ENCODE measurements at regions not wholly inside any gene's neighbourhood (a gene's known extent, or its start where the extent isn't known, plus 50 kb on each side); places are given as distances from the start of the nearest gene placed in this dataset.
"Not testable (repeated sequence)": the region's sequence is repeated elsewhere in the genome, so short reads cannot be mapped to it uniquely, and the experiment has no call there.

- 74% methylated on average over 2 of the region's 7 CpGs for WGBS (ENCODE audit: insufficient coverage)
- H3K27me3 ChIP-seq (ENCODE audit: control insufficient read depth, insufficient read depth, low read length) = not testable (repeated sequence)
Observed at GRCh38 chr17:20727201-20727600, 147.7 kb downstream of the CDRT15L2 start.

GRCh38 chr17:20728181-20728580, 148.7 kb downstream of the CDRT15L2 start:
- Histone ChIP-seq H3K9me3 (ENCODE audit: control insufficient read depth, insufficient read depth, low read length) (no peaks in the 10 kb centered on the region), H3K36me3 (ENCODE audit: control insufficient read depth, insufficient read depth, low read length) (no peaks in the 10 kb centered on the region), H3K4me3 (ENCODE audit: low read depth, low read length) (no peak overlapping the region), H3K27me3 (ENCODE audit: control insufficient read depth, insufficient read depth, low read length) (no peaks in the 10 kb centered on the region), H3K27ac (ENCODE audit: low read depth, low read length) (no peak overlapping the region), H3K4me1 (ENCODE audit: control insufficient read depth, insufficient read depth, low read length) (no peaks in the 10 kb centered on the region)
- DNase-seq (ENCODE audit: low read depth in 4 of 6, low spot score in 6 of 6) = no peak
- no CpG with 5 or more reads among the region's 1 CpG for WGBS (ENCODE audit: insufficient coverage)

More at GRCh38 chr17:20727201-20727600, 147.7 kb downstream of the CDRT15L2 start:
- not testable (repeated sequence) for DNase-seq (ENCODE audit: low read depth in 4 of 6, low spot score in 6 of 6); H3K4me3 ChIP-seq (ENCODE audit: low read depth, low read length); H3K36me3 ChIP-seq (ENCODE audit: control insufficient read depth, insufficient read depth, low read length); H3K9me3 ChIP-seq (ENCODE audit: control insufficient read depth, insufficient read depth, low read length); H3K4me1 ChIP-seq (ENCODE audit: control insufficient read depth, insufficient read depth, low read length); H3K27ac ChIP-seq (ENCODE audit: low read depth, low read length)

- no CpG with 5 or more reads among the region's 6 CpGs for WGBS (ENCODE audit: insufficient coverage)
- H3K36me3 ChIP-seq (ENCODE audit: control insufficient read depth, insufficient read depth, low read length); H3K4me1 ChIP-seq (ENCODE audit: control insufficient read depth, insufficient read depth, low read length); H3K27me3 ChIP-seq (ENCODE audit: control insufficient read depth, insufficient read depth, low read length); H3K4me3 ChIP-seq (ENCODE audit: low read depth, low read length); DNase-seq (ENCODE audit: low read depth in 4 of 6, low spot score in 6 of 6); H3K27ac ChIP-seq (ENCODE audit: low read depth, low read length); H3K9me3 ChIP-seq (ENCODE audit: control insufficient read depth, insufficient read depth, low read length): not testable (repeated sequence)
Observed at GRCh38 chr17:20731131-20731530, 151.6 kb downstream of the CDRT15L2 start.

GRCh38 chr17:20733923-20734322, 154.4 kb downstream of the CDRT15L2 start:
- no peaks in the 10 kb centered on the region for H3K36me3 ChIP-seq (ENCODE audit: control insufficient read depth, insufficient read depth, low read length)
- H3K27me3 ChIP-seq (ENCODE audit: control insufficient read depth, insufficient read depth, low read length) = no peaks in the 10 kb centered on the region
- no peak for DNase-seq (ENCODE audit: low read depth in 4 of 6, low spot score in 6 of 6)
- no peak overlapping the region for H3K4me3 ChIP-seq (ENCODE audit: low read depth, low read length)
- no CpG with 5 or more reads among the region's 13 CpGs for WGBS (ENCODE audit: insufficient coverage)
- H3K27ac ChIP-seq (ENCODE audit: low read depth, low read length) = no peak overlapping the region
- H3K9me3 ChIP-seq (ENCODE audit: control insufficient read depth, insufficient read depth, low read length) = no peaks in the 10 kb centered on the region
- no peaks in the 10 kb centered on the region for H3K4me1 ChIP-seq (ENCODE audit: control insufficient read depth, insufficient read depth, low read length)

- H3K36me3 ChIP-seq (ENCODE audit: control insufficient read depth, insufficient read depth, low read length) = no peaks in the 10 kb centered on the region
- WGBS (ENCODE audit: insufficient coverage) = no CpG with 5 or more reads among the region's 3 CpGs
- DNase-seq (ENCODE audit: low read depth in 4 of 6, low spot score in 6 of 6) = no peak
- H3K4me1 ChIP-seq (ENCODE audit: control insufficient read depth, insufficient read depth, low read length) = no peaks in the 10 kb centered on the region
- H3K27me3 ChIP-seq (ENCODE audit: control insufficient read depth, insufficient read depth, low read length) = no peaks in the 10 kb centered on the region
- no peak overlapping the region for H3K27ac ChIP-seq (ENCODE audit: low read depth, low read length)
- no peak overlapping the region for H3K4me3 ChIP-seq (ENCODE audit: low read depth, low read length)
- H3K9me3 ChIP-seq (ENCODE audit: control insufficient read depth, insufficient read depth, low read length) = no peaks in the 10 kb centered on the region
Observed at GRCh38 chr17:20735796-20736195, 156.3 kb downstream of the CDRT15L2 start.

- H3K4me1 ChIP-seq (ENCODE audit: control insufficient read depth, insufficient read depth, low read length); DNase-seq (ENCODE audit: low read depth in 4 of 6, low spot score in 6 of 6); H3K9me3 ChIP-seq (ENCODE audit: control insufficient read depth, insufficient read depth, low read length); H3K36me3 ChIP-seq (ENCODE audit: control insufficient read depth, insufficient read depth, low read length); H3K4me3 ChIP-seq (ENCODE audit: low read depth, low read length); H3K27ac ChIP-seq (ENCODE audit: low read depth, low read length); H3K27me3 ChIP-seq (ENCODE audit: control insufficient read depth, insufficient read depth, low read length): not testable (repeated sequence)
- WGBS (ENCODE audit: insufficient coverage) = no CpG with 5 or more reads among the region's 7 CpGs
Observed at GRCh38 chr17:20737636-20738035, 158.1 kb downstream of the CDRT15L2 start.

- H3K9me3 ChIP-seq (ENCODE audit: control insufficient read depth, insufficient read depth, low read length) = no peaks in the 10 kb centered on the region
- H3K27ac ChIP-seq (ENCODE audit: low read depth, low read length) = no peak overlapping the region
- H3K4me1 ChIP-seq (ENCODE audit: control insufficient read depth, insufficient read depth, low read length) = no peaks in the 10 kb centered on the region
- no peak overlapping the region for H3K4me3 ChIP-seq (ENCODE audit: low read depth, low read length)
- no peaks in the 10 kb centered on the region for H3K36me3 ChIP-seq (ENCODE audit: control insufficient read depth, insufficient read depth, low read length)
- no peak for DNase-seq (ENCODE audit: low read depth in 4 of 6, low spot score in 6 of 6)
- H3K27me3 ChIP-seq (ENCODE audit: control insufficient read depth, insufficient read depth, low read length) = no peaks in the 10 kb centered on the region
- WGBS (ENCODE audit: insufficient coverage) = 85% methylated on average over 8 of the region's 8 CpGs
Observed at GRCh38 chr17:20771104-20771503, 191.6 kb downstream of the CDRT15L2 start.

GRCh38 chr17:20774472-20775135, 195.1 kb downstream of the CDRT15L2 start:
- no peak overlapping the region for H3K27ac ChIP-seq (ENCODE audit: low read depth, low read length)
- no peaks in the 10 kb centered on the region for H3K9me3 ChIP-seq (ENCODE audit: control insufficient read depth, insufficient read depth, low read length)
- DNase-seq (ENCODE audit: low read depth in 4 of 6, low spot score in 6 of 6) = peak in 1 of 6 donors; percentile 16
- no peak overlapping the region for H3K4me3 ChIP-seq (ENCODE audit: low read depth, low read length)
- H3K27me3 ChIP-seq (ENCODE audit: control insufficient read depth, insufficient read depth, low read length) = no peaks in the 10 kb centered on the region
- H3K4me1 ChIP-seq (ENCODE audit: control insufficient read depth, insufficient read depth, low read length) = no peaks in the 10 kb centered on the region
- no peaks in the 10 kb centered on the region for H3K36me3 ChIP-seq (ENCODE audit: control insufficient read depth, insufficient read depth, low read length)
- WGBS (ENCODE audit: insufficient coverage) = no CpG with 5 or more reads among the region's 4 CpGs

- Histone ChIP-seq H3K36me3 (ENCODE audit: control insufficient read depth, insufficient read depth, low read length) (no peaks in the 10 kb centered on the region), H3K27ac (ENCODE audit: low read depth, low read length) (no peak overlapping the region), H3K9me3 (ENCODE audit: control insufficient read depth, insufficient read depth, low read length) (no peaks in the 10 kb centered on the region), H3K4me3 (ENCODE audit: low read depth, low read length) (no peak overlapping the region), H3K4me1 (ENCODE audit: control insufficient read depth, insufficient read depth, low read length) (no peaks in the 10 kb centered on the region), H3K27me3 (ENCODE audit: control insufficient read depth, insufficient read depth, low read length) (no peaks in the 10 kb centered on the region)
- WGBS (ENCODE audit: insufficient coverage) = 93% methylated on average over 5 of the region's 19 CpGs
- DNase-seq (ENCODE audit: low read depth in 4 of 6, low spot score in 6 of 6) = no peak
Observed at GRCh38 chr17:20775331-20775730, 195.8 kb downstream of the CDRT15L2 start.

- H3K9me3 ChIP-seq (ENCODE audit: control insufficient read depth, insufficient read depth, low read length) = no peaks in the 10 kb centered on the region
- no peak for DNase-seq (ENCODE audit: low read depth in 4 of 6, low spot score in 6 of 6)
- H3K27ac ChIP-seq (ENCODE audit: low read depth, low read length) = no peak overlapping the region
- H3K36me3 ChIP-seq (ENCODE audit: control insufficient read depth, insufficient read depth, low read length) = no peaks in the 10 kb centered on the region
- 95% methylated on average over 5 of the region's 10 CpGs for WGBS (ENCODE audit: insufficient coverage)
- H3K27me3 ChIP-seq (ENCODE audit: control insufficient read depth, insufficient read depth, low read length) = peaks cover 4% of the 10 kb centered on the region
- no peak overlapping the region for H3K4me3 ChIP-seq (ENCODE audit: low read depth, low read length)
- peaks cover 6% of the 10 kb centered on the region for H3K4me1 ChIP-seq (ENCODE audit: control insufficient read depth, insufficient read depth, low read length)
Observed at GRCh38 chr17:20779521-20779920, 200.0 kb downstream of the CDRT15L2 start.
